Spleen (tissue), 11 donors: ENCODE measurements at regions not wholly inside any gene's neighbourhood (a gene's known extent, or its start where the extent isn't known, plus 50 kb on each side); places are given as distances from the start of the nearest gene placed in this dataset.

Experiments
- DNase-seq: peaks from one replicate; pipeline ENCODE4 v3.0.0-alpha.2; 2020
- H3K27ac ChIP-seq, 8 donors: fragments of 200-600 bp; sonication (generic) in 7 of 8; 1 replicate in 4 of 8; 2 replicates in 4 of 8; pipeline versions ENCODE4 v1.5.0 to v1.8.0; 2016 to 2021; ENCODE audit warnings: inconsistent platforms in 4 of 8, mild to moderate bottlenecking in 4 of 8, moderate library complexity in 1 of 8
- H3K27me3 ChIP-seq, 7 donors: fragments of 200-600 bp; sonication (generic) in 6 of 7; replicated peaks in 1 of 7; 1 replicate in 4 of 7; 2 replicates in 3 of 7; pipeline versions ENCODE4 v1.5.0 to v1.8.0; 2016 to 2021; ENCODE audit warnings: inconsistent platforms in 3 of 7, mild to moderate bottlenecking in 1 of 7
- H3K36me3 ChIP-seq, 6 donors: fragments of 200-600 bp; sonication (generic) in 5 of 6; 1 replicate in 4 of 6; 2 replicates in 2 of 6; pipeline versions ENCODE4 v1.5.0 to v1.8.0; 2016 to 2021; ENCODE audit warnings: inconsistent platforms in 2 of 6
- H3K4me1 ChIP-seq, 6 donors: fragments of 200-600 bp; sonication (generic) in 5 of 6; 1 replicate in 3 of 6; 2 replicates in 3 of 6; pipeline versions ENCODE4 v1.5.0 to v1.8.0; 2016 to 2021; ENCODE audit warnings: inconsistent platforms in 3 of 6
- H3K4me3 ChIP-seq, 8 donors: fragments of 200-600 bp; sonication (generic) in 7 of 8; 1 replicate in 4 of 8; 2 replicates in 4 of 8; pipeline versions ENCODE4 v1.5.0 to v1.8.0; 2016 to 2021; ENCODE audit warnings: inconsistent platforms in 4 of 8, mild to moderate bottlenecking in 4 of 8, moderate library complexity in 2 of 8
- H3K9me3 ChIP-seq, 8 donors: fragments of 200-600 bp; sonication (generic) in 7 of 8; 1 replicate in 4 of 8; 2 replicates in 4 of 8; pipeline versions ENCODE4 v1.5.0 to v1.8.0; 2016 to 2021; ENCODE audit warnings: inconsistent platforms in 4 of 8
- CTCF ChIP-seq, 11 experiments: fragments of 200-600 bp in 7 of 11; fragments of 450-650 bp in 4 of 11; sonication (generic) in 4 of 11; IDR thresholded peaks in 8 of 11; conservative IDR thresholded peaks in 3 of 11; 1 replicate in 7 of 11; 2 replicates in 4 of 11; pipeline versions ENCODE4 v1.4.0 to v1.8.0; 2016 to 2021; ENCODE audit warnings: antibody characterized with exemption in 11 of 11, inconsistent platforms in 4 of 11, mild to moderate bottlenecking in 1 of 11
- POLR2A ChIP-seq, 3 donors: fragments of 450-650 bp; IDR thresholded peaks; one replicate each; pipeline ENCODE4 v1.5.1; 2017; ENCODE audit warnings: antibody characterized with exemption in 3 of 3, mild to moderate bottlenecking in 1 of 3
- POLR2AphosphoS5 ChIP-seq, 3 donors: sonication (generic); formaldehyde crosslinking; IDR thresholded peaks; one replicate each; pipeline ENCODE4 v1.5.1; 2017; ENCODE audit warnings: antibody characterized with exemption in 3 of 3
- WGBS, 5 donors: extraction: QIAGEN DNeasy Blood & Tissue Kit in 3 of 5; methylation state at CpG; one replicate each; pipeline versions ENCODE4 v1.1.5 to v1.1.7; 2013 to 2018; 5-methylcytosine and 5-hydroxymethylcytosine counted together
- intact Hi-C: fragments of 100-400 bp; cut with DNase I; formaldehyde crosslinking; loops from one replicate; pipeline ENCODE4 v1.15.0; 2023; ENCODE audit warnings: low total_unique reads
- donor health status: healthy with polysubstance abuse.
- donor health status: DM: no; HTN: no; CAD: no; lungs with moderate emphysema.
- donor health status: DM: no; HTN: no; CAD: no.
- donor health status: Bipolar disorder and iron deficiency.
- donor health status: healthy.
- donor health status: DM: no; HTN: no; CAD: no.
- donor health status: DM: yes; HTN: yes; CAD: no.

GRCh38 chr17:63125987-63126386 lies 160.0 kb downstream of the TANC2 start:
- no peak for DNase-seq
- TF ChIP-seq POLR2AphosphoS5 (IDR thresholded peaks at IDR 0.05) (no peak), POLR2A (IDR thresholded peaks at IDR 0.05) (no peak), CTCF (IDR thresholded peaks at IDR 0.05 in 8 of 11, conservative IDR thresholded peaks at IDR 0.05 in 3 of 11) (no peak)
- no peak overlapping the region for H3K27ac ChIP-seq
- H3K9me3 ChIP-seq, result no peaks in the 10 kb centered on the region
- intact Hi-C loops, result no loop called here
- peaks cover 0 to 5% (median 0%) of the 10 kb centered on the region in 6 donors for H3K4me1 ChIP-seq
- H3K27me3 ChIP-seq, result no peaks in the 10 kb centered on the region
- no peak overlapping the region for H3K4me3 ChIP-seq
- no peaks in the 10 kb centered on the region for H3K36me3 ChIP-seq
- 79 to 97% (median 94%) methylated on average over 3 of the region's 3 CpGs for WGBS, 5 donors

- intact Hi-C loops, result no loop called here
- no peak for DNase-seq
- Histone ChIP-seq H3K4me1 (peaks cover 0 to 5% (median 0%) of the 10 kb centered on the region in 6 donors), H3K27me3 (no peaks in the 10 kb centered on the region), H3K27ac (no peak overlapping the region), H3K4me3 (no peak overlapping the region), H3K9me3 (no peaks in the 10 kb centered on the region), H3K36me3 (no peaks in the 10 kb centered on the region)
- 88 to 93% (median 91%) methylated on average over 3 of the region's 3 CpGs for WGBS, 5 donors
- TF ChIP-seq CTCF (IDR thresholded peaks at IDR 0.05 in 8 of 11, conservative IDR thresholded peaks at IDR 0.05 in 3 of 11) (no peak), POLR2AphosphoS5 (IDR thresholded peaks at IDR 0.05) (no peak), POLR2A (IDR thresholded peaks at IDR 0.05) (no peak)
Observed at GRCh38 chr17:63126607-63127006, 160.6 kb downstream of the TANC2 start.

GRCh38 chr17:63132459-63132911 lies 166.4 kb downstream of the TANC2 start:
- Histone ChIP-seq H3K27me3 (no peaks in the 10 kb centered on the region), H3K4me3 (no peak overlapping the region), H3K4me1 (no peaks in the 10 kb centered on the region), H3K9me3 (no peaks in the 10 kb centered on the region), H3K36me3 (no peaks in the 10 kb centered on the region), H3K27ac (no peak overlapping the region)
- intact Hi-C loops, result no loop called here
- WGBS, 5 donors, result 91 to 100% (median 96%) methylated on average over 1 of the region's 1 CpG
- DNase-seq, result no peak
- TF ChIP-seq POLR2AphosphoS5 (IDR thresholded peaks at IDR 0.05), result no peak
- TF ChIP-seq POLR2A (IDR thresholded peaks at IDR 0.05), result no peak
- no peak for TF ChIP-seq CTCF (IDR thresholded peaks at IDR 0.05 in 8 of 11, conservative IDR thresholded peaks at IDR 0.05 in 3 of 11)

GRCh38 chr17:63133491-63133890 lies 167.5 kb downstream of the TANC2 start:
- no peaks in the 10 kb centered on the region for H3K36me3 ChIP-seq
- H3K27ac ChIP-seq, result no peak overlapping the region
- intact Hi-C loops, result no loop called here
- no peak overlapping the region for H3K4me3 ChIP-seq
- H3K4me1 ChIP-seq, result no peaks in the 10 kb centered on the region
- no peaks in the 10 kb centered on the region for H3K9me3 ChIP-seq
- DNase-seq, result no peak
- H3K27me3 ChIP-seq, result no peaks in the 10 kb centered on the region
- TF ChIP-seq POLR2A (IDR thresholded peaks at IDR 0.05) (no peak), POLR2AphosphoS5 (IDR thresholded peaks at IDR 0.05) (no peak), CTCF (IDR thresholded peaks at IDR 0.05 in 8 of 11, conservative IDR thresholded peaks at IDR 0.05 in 3 of 11) (no peak)
